RWPE2 (cell line): ENCODE measurements at regions not wholly inside any gene's neighbourhood (a gene's known extent, or its start where the extent isn't known, plus 50 kb on each side); places are given as distances from the start of the nearest gene placed in this dataset.
"Not testable (repeated sequence)": the region's sequence is repeated elsewhere in the genome, so short reads cannot be mapped to it uniquely, and the experiment has no call there.

Experiments used
- ATAC-seq: fragments of 200-7000 bp; cut with Tn5 transposase; 3 replicates; pipeline ENCODE4 v1.9.1; 2021; ENCODE audit warnings: low read depth
- DNase-seq: peaks from one replicate; pipeline ENCODE4 v3.0.0-alpha.2; 2020; ENCODE audit warnings: low spot score
- H3K27ac ChIP-seq: fragments of 450-650 bp; 2 replicates; pipeline ENCODE4 v1.5.1; 2017; ENCODE audit warnings: mild to moderate bottlenecking; ENCODE audit not compliant: poor library complexity, severe bottlenecking
- H3K27me3 ChIP-seq: fragments of 250-450 bp; sonication (Bioruptor Pico); 2 replicates; pipeline ENCODE4 v1.5.1; 2021; ENCODE audit warnings: mild to moderate bottlenecking, moderate library complexity; ENCODE audit not compliant: insufficient read depth, poor library complexity, severe bottlenecking
- H3K36me3 ChIP-seq: fragments of 250-450 bp; sonication (Bioruptor Pico); 2 replicates; pipeline ENCODE4 v1.5.1; 2020; ENCODE audit warnings: low read depth, mild to moderate bottlenecking, moderate library complexity
- H3K4me1 ChIP-seq: fragments of 250-450 bp; sonication (Bioruptor Pico); 2 replicates; pipeline ENCODE4 v1.5.1; 2021; ENCODE audit warnings: mild to moderate bottlenecking, moderate library complexity; ENCODE audit not compliant: insufficient read depth, poor library complexity, severe bottlenecking
- H3K4me3 ChIP-seq: fragments of 250-450 bp; sonication (Bioruptor Pico); 2 replicates; pipeline ENCODE4 v1.5.1; 2021; ENCODE audit warnings: mild to moderate bottlenecking, moderate library complexity; ENCODE audit not compliant: severe bottlenecking
- H3K9me3 ChIP-seq: fragments of 250-450 bp; sonication (Bioruptor Pico); 2 replicates; pipeline ENCODE4 v1.5.1; 2021; ENCODE audit warnings: mild to moderate bottlenecking, moderate library complexity; ENCODE audit not compliant: severe bottlenecking
- TF ChIP-seq, protein P1 (sequence below): fragments of 450-650 bp; IDR thresholded peaks from one replicate; pipeline ENCODE4 v1.5.1; 2017; ENCODE audit warnings: mild to moderate bottlenecking, moderate library complexity; ENCODE audit not compliant: poor library complexity, severe bottlenecking

GRCh38 chr7:142568435-142569097, 180.7 kb upstream of the PRSS1 start:
- no peaks in the 10 kb centered on the region for H3K27me3 ChIP-seq
- ATAC-seq: peak; percentile 99
- no peak for DNase-seq
- H3K9me3 ChIP-seq: no peaks in the 10 kb centered on the region
- no peaks in the 10 kb centered on the region for H3K36me3 ChIP-seq
- peak overlapping the region; percentile 75 for H3K27ac ChIP-seq
- no peak overlapping the region for H3K4me3 ChIP-seq
- H3K4me1 ChIP-seq: peaks cover 19% of the 10 kb centered on the region
- TF ChIP-seq, protein P1, sequence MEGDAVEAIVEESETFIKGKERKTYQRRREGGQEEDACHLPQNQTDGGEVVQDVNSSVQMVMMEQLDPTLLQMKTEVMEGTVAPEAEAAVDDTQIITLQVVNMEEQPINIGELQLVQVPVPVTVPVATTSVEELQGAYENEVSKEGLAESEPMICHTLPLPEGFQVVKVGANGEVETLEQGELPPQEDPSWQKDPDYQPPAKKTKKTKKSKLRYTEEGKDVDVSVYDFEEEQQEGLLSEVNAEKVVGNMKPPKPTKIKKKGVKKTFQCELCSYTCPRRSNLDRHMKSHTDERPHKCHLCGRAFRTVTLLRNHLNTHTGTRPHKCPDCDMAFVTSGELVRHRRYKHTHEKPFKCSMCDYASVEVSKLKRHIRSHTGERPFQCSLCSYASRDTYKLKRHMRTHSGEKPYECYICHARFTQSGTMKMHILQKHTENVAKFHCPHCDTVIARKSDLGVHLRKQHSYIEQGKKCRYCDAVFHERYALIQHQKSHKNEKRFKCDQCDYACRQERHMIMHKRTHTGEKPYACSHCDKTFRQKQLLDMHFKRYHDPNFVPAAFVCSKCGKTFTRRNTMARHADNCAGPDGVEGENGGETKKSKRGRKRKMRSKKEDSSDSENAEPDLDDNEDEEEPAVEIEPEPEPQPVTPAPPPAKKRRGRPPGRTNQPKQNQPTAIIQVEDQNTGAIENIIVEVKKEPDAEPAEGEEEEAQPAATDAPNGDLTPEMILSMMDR: no peak

- Histone ChIP-seq H3K4me1 (peaks cover 23% of the 10 kb centered on the region), H3K4me3 (no peak overlapping the region), H3K9me3 (no peaks in the 10 kb centered on the region), H3K27me3 (no peaks in the 10 kb centered on the region), H3K36me3 (no peaks in the 10 kb centered on the region), H3K27ac (peak overlapping the region; percentile 75)
- ATAC-seq (no peak), DNase-seq (no peak)
- TF ChIP-seq, protein P1: no peak
Observed at GRCh38 chr7:142567201-142568075, 181.8 kb upstream of the PRSS1 start.

GRCh38 chr7:142566271-142566670, 183.0 kb upstream of the PRSS1 start:
- ATAC-seq (no peak), DNase-seq (no peak)
- Histone ChIP-seq H3K27me3 (no peaks in the 10 kb centered on the region), H3K36me3 (no peaks in the 10 kb centered on the region), H3K4me3 (no peak overlapping the region), H3K9me3 (no peaks in the 10 kb centered on the region), H3K27ac (no peak overlapping the region), H3K4me1 (peaks cover 23% of the 10 kb centered on the region)
- TF ChIP-seq, protein P1: no peak

GRCh38 chr7:142564125-142564524, 185.1 kb upstream of the PRSS1 start:
- not testable (repeated sequence) for H3K36me3 ChIP-seq, H3K4me3 ChIP-seq, H3K27ac ChIP-seq, DNase-seq, H3K9me3 ChIP-seq, H3K27me3 ChIP-seq, ATAC-seq
- H3K4me1 ChIP-seq: peaks cover 19% of the 10 kb centered on the region

DNA sequence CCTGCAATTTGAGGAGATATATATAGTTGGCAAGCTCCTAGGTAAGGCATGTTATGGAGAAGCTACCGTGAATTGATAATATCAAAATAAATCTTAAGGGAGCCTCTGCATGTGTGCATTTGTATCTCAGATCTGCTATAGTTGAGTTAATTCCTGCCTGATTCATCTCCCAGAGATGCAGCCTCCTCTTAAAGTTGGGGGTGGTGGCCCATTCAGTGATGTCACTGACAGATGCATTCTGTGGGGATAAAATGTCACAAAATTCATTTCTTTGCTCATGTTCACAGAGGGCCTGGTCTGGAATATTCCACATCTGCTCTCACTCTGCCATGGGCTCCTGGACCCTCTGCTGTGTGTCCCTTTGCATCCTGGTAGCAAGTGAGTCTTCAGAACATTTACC, 185.8 kb upstream of the PRSS1 start:
- Histone ChIP-seq H3K36me3 (no peaks in the 10 kb centered on the region), H3K4me3 (no peak overlapping the region), H3K27ac (no peak overlapping the region), H3K9me3 (no peaks in the 10 kb centered on the region), H3K27me3 (no peaks in the 10 kb centered on the region), H3K4me1 (peaks cover 12% of the 10 kb centered on the region)
- no peak for DNase-seq
- TF ChIP-seq, protein P1: no peak
- peak; percentile 44; the same call in 2 of the 3 replicates for ATAC-seq
